MM.1S (cell line): ENCODE measurements at regions not wholly inside any gene's neighbourhood (a gene's known extent, or its start where the extent isn't known, plus 50 kb on each side); places are given as distances from the start of the nearest gene placed in this dataset.

Experiments used
- EZH2 ChIP-seq: fragments of 300-600 bp; sonication (generic); optimal IDR thresholded peaks from 2 replicates; pipeline ENCODE3; 2017; ENCODE audit warnings: low read depth, mild to moderate bottlenecking, antibody characterized with exemption, low read length, mixed read lengths
- TF ChIP-seq, protein P1 (sequence below): fragments of 300-600 bp; sonication (generic); IDR thresholded peaks from 2 replicates; pipeline ENCODE4 v1.5.1; 2016; ENCODE audit warnings: antibody characterized with exemption, low read length, mixed read lengths

DNA sequence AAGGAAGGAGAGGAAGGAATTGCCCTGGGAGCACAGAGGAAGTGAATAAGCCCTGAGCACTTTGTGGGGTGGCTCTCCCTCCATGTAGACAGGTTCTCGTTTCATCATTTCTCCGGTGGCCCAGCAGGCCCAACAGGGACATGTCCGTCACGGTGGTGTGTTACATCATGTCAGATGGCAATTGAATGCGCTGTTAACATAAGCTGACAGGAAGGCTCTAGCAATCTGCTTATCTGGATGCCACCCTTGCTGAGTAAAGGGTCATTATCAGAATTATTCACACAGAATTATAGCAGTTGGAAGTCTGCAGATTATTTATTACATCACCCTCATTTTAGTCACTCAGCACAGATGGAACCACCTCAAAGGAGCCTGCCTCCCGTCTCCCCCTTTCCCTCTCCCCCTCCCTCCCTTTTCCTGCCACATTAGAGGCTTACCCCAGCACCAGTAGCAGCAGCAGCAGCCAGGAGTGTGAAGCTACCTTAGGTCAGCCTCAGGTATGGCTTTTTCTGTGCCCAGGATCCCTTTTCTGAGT is 124.3 kb upstream of the TRIM2 start:
- TF ChIP-seq, protein P1, sequence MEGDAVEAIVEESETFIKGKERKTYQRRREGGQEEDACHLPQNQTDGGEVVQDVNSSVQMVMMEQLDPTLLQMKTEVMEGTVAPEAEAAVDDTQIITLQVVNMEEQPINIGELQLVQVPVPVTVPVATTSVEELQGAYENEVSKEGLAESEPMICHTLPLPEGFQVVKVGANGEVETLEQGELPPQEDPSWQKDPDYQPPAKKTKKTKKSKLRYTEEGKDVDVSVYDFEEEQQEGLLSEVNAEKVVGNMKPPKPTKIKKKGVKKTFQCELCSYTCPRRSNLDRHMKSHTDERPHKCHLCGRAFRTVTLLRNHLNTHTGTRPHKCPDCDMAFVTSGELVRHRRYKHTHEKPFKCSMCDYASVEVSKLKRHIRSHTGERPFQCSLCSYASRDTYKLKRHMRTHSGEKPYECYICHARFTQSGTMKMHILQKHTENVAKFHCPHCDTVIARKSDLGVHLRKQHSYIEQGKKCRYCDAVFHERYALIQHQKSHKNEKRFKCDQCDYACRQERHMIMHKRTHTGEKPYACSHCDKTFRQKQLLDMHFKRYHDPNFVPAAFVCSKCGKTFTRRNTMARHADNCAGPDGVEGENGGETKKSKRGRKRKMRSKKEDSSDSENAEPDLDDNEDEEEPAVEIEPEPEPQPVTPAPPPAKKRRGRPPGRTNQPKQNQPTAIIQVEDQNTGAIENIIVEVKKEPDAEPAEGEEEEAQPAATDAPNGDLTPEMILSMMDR = no peak
- TF ChIP-seq EZH2 = no peak
